Fibroblast of skin of scalp (primary cell): ENCODE measurements at regions not wholly inside any gene's neighbourhood (a gene's known extent, or its start where the extent isn't known, plus 50 kb on each side); places are given as distances from the start of the nearest gene placed in this dataset.
"Not testable (repeated sequence)": the region's sequence is repeated elsewhere in the genome, so short reads cannot be mapped to it uniquely, and the experiment has no call there.

Experiments
- DNase-seq: peaks from one replicate; pipeline ENCODE4 v3.0.0-alpha.2; 2013

DNA sequence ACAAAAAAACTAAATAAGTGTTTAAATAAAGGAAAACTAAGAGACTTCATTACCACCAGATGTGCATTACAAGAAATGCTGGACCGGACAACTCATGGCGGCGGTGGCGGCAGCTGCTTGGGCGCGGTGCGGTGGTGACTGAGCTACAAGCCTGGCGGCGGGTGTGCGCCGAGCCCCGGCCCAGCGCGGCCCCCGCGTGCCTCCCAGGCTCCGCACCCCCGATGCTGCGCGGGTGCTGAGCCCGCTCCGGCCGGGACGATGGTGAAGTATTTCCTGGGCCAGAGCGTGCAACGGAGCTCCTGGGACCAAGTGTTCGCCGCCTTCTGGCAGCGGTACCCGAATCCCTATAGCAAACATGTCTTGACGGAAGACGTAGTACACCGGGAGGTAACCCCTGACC, 52.2 kb upstream of the RCOR3 start:
- DNase-seq, result no peak

- DNase-seq, result no peak
Measured at GRCh38 chr1:211200311-211200710, 58.9 kb upstream of the RCOR3 start.

GRCh38 chr1:211198880-211199279, 60.3 kb upstream of the RCOR3 start:
- DNase-seq, result no peak

DNA sequence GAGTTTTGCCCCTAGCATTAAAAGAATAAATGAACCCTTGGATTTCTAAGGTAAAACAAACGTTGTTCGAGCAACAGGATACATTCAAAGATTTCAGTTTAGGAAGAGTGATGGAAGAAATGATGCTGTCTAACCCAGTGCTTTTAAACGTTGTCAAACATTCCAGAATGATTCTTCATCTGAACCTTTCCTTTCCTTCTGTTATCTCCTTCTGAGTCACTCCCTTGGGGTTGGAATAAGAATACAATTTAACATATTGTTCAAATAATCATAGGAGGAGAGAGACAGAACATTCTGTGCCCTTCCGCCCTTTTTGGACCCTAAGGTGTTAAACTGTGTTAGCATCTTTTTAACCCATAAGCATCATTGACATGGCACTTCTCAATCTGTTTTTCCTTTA, 61.1 kb upstream of the RCOR3 start:
- DNase-seq, result peak; percentile 36

DNA sequence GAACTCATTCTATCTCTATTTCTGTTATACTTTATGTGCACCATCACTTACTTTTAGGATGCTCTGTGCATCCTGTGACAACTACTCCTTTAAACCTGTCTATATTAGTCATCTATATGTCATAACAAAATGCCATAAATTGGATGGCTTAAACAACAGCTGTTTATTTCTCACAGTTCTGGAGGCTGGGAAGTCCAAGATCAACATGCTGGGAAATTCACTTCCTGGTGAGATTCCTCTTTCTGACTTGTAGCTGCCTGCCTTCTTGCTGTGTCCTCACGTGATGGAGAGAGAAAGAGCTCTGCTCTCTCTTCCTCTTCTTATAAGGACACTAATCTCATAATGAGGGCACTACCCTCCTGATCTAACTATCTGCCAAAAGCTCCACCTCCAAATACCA, 62.3 kb upstream of the RCOR3 start:
- DNase-seq, result no peak

GRCh38 chr1:211194826-211195225, 60.9 kb upstream of the KCNH1 start:
- no peak for DNase-seq

DNA sequence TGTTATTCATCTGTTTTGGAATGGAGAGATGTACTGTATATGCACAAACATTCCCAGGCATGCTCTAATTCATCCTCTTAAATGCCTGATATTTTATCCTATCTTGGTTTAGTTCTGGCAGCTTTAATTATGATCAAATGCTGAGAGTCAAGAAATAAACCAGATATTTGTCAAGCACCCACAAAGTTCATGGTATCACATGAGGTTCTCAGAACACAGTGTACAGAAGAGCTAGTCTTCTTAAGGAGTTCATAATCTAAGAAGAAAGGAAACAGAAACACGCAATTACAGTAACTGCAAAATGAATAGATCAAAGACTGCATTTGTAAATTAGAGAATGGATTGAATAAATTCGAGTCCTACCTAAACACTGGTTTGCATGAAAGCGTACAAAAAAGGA, 58.3 kb upstream of the KCNH1 start:
- no peak for DNase-seq

- DNase-seq, result not testable (repeated sequence)
Measured at GRCh38 chr1:211188721-211189120, 54.8 kb upstream of the KCNH1 start.

DNA sequence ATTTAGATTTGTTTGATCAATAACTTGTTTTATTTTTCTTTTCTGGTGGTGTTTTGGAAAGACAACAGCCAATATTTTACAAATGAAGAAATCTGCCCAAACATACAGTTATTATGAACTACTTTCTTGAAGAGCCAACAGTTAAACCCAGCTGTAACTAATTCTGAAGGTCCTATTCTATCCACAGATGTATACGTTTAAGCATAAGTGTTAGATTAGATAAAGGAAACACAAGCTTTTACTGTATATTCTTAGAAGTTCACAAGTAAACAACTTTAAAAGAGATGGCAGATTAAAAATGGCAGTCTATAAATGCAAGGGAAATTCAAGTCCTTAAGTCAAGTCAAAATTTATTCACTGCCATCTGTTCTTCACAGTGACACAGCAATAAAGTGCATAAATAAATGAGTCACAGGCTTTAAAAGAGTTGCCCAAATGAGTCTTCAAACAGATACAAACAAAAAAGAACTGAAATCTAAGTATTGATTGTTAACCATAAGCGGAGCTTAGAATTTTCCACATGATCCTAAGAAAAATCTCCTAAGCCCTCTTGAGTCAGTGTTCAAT, 49.9 kb upstream of the KCNH1 start:
- no peak for DNase-seq
